ENCODE measurements at regions not wholly inside any gene's neighbourhood (a gene's known extent, or its start where the extent isn't known, plus 50 kb on each side); places are given as distances from the start of the nearest gene placed in this dataset.
A peak's percentile ranks its signal among the peaks of the same experiment; 100 is the strongest.
"Not testable (repeated sequence)": the region's sequence is repeated elsewhere in the genome, so short reads cannot be mapped to it uniquely, and the experiment has no call there.

- H3K27me3 Mint-ChIP-seq, result no peaks in the 10 kb centered on the region
- intact Hi-C loops (cut with micrococcal nuclease), result no loop called here
- ChIA-PET POLR2A (no interaction called here), CTCF (interaction anchor here (1.2 to 1.9 kb wide), 2 partner anchors 161 to 211 kb away, joined by 3 to 6 read pairs; no protein-coding TSS in a partner anchor)
- ATAC-seq (ENCODE audit: low read depth), result no peak
- no peaks in the 10 kb centered on the region for H3K36me3 Mint-ChIP-seq (ENCODE audit: low read depth)
- TF ChIP-seq, protein P1, sequence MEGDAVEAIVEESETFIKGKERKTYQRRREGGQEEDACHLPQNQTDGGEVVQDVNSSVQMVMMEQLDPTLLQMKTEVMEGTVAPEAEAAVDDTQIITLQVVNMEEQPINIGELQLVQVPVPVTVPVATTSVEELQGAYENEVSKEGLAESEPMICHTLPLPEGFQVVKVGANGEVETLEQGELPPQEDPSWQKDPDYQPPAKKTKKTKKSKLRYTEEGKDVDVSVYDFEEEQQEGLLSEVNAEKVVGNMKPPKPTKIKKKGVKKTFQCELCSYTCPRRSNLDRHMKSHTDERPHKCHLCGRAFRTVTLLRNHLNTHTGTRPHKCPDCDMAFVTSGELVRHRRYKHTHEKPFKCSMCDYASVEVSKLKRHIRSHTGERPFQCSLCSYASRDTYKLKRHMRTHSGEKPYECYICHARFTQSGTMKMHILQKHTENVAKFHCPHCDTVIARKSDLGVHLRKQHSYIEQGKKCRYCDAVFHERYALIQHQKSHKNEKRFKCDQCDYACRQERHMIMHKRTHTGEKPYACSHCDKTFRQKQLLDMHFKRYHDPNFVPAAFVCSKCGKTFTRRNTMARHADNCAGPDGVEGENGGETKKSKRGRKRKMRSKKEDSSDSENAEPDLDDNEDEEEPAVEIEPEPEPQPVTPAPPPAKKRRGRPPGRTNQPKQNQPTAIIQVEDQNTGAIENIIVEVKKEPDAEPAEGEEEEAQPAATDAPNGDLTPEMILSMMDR (IDR thresholded peaks at IDR 0.05), result no peak
- no peak for DNase-seq
- H3K27ac Mint-ChIP-seq, result no peak overlapping the region
- H3K4me3 Mint-ChIP-seq, result no peak overlapping the region
- peaks cover 8% of the 10 kb centered on the region for H3K9me3 Mint-ChIP-seq
- peaks cover 4% of the 10 kb centered on the region for H3K4me1 Mint-ChIP-seq
Observed at GRCh38 chr9:71608021-71608420, 160.3 kb downstream of the CEMIP2 start.

GRCh38 chr9:71607461-71607881, 160.8 kb downstream of the CEMIP2 start:
- Mint-ChIP-seq H3K4me3 (no peak overlapping the region), H3K9me3 (peaks cover 8% of the 10 kb centered on the region), H3K4me1 (peaks cover 4% of the 10 kb centered on the region), H3K27me3 (no peaks in the 10 kb centered on the region), H3K27ac (no peak overlapping the region), H3K36me3 (ENCODE audit: low read depth) (no peaks in the 10 kb centered on the region)
- intact Hi-C loops (cut with micrococcal nuclease), result no loop called here
- POLR2A ChIA-PET, result no interaction called here
- DNase-seq (no peak), ATAC-seq (ENCODE audit: low read depth) (no peak)
- TF ChIP-seq, protein P1 (IDR thresholded peaks at IDR 0.05), result no peak
- CTCF ChIA-PET, result interaction anchor here (1.2 to 1.9 kb wide), 2 partner anchors 162 to 211 kb away, joined by 3 to 6 read pairs; no protein-coding TSS in a partner anchor

- intact Hi-C loops (cut with micrococcal nuclease), result loop anchor here (1.0 to 5.0 kb wide), 8 partner anchors 112 to 668 kb away; partner anchors contain the start of genes ABHD17B and C9orf85
- H3K27me3 Mint-ChIP-seq, result no peaks in the 10 kb centered on the region
Observed at GRCh38 chr9:71604197-71605063, 163.9 kb downstream of the CEMIP2 start.

DNA sequence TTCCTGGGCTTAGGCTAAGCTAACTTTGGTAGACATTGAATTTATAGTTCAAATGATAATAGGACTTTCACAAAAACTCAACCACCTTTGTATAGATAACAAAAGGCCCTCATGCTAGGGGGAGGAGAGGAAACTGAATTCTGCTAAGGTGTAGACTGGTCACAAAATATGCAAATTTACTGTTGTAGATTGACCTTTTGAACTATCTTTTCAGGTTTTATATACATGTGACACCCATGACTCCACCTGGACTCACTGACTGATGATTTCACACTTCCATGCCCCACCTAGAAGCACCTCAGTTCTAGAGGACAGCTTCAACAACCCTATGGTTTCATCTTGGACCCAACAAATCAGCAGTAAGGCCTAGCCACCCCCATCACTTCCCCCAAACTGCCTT, 165.7 kb downstream of the CEMIP2 start:
- H3K27ac Mint-ChIP-seq, result no peak overlapping the region

More at GRCh38 chr9:71604197-71605063, 163.9 kb downstream of the CEMIP2 start:
- TF ChIP-seq, protein P1 (IDR thresholded peaks at IDR 0.05), result peak; percentile 59
- POLR2A ChIA-PET, result no interaction called here
- ATAC-seq (ENCODE audit: low read depth) (peak; percentile 78), DNase-seq (peak; percentile 46)
- H3K9me3 Mint-ChIP-seq, result no peaks in the 10 kb centered on the region
- H3K36me3 Mint-ChIP-seq (ENCODE audit: low read depth), result no peaks in the 10 kb centered on the region
- no peak overlapping the region for H3K27ac Mint-ChIP-seq
- CTCF ChIA-PET, result interaction anchor here (0.7 to 4.2 kb wide), 18 partner anchors 10 to 435 kb away, joined by 3 to 31 read pairs (median 6); no protein-coding TSS in a partner anchor
- peaks cover 4% of the 10 kb centered on the region for H3K4me1 Mint-ChIP-seq
- no peak overlapping the region for H3K4me3 Mint-ChIP-seq

GRCh38 chr9:71595762-71596161, 172.6 kb downstream of the CEMIP2 start:
- DNase-seq; H3K4me3 Mint-ChIP-seq; ATAC-seq (ENCODE audit: low read depth); POLR2A ChIA-PET; H3K27ac Mint-ChIP-seq; H3K9me3 Mint-ChIP-seq; H3K36me3 Mint-ChIP-seq (ENCODE audit: low read depth); intact Hi-C loops (cut with micrococcal nuclease); CTCF ChIA-PET; H3K4me1 Mint-ChIP-seq: not testable (repeated sequence)
- H3K27me3 Mint-ChIP-seq, result peaks cover 26% of the 10 kb centered on the region

More for the DNA sequence above, 165.7 kb downstream of the CEMIP2 start:
- no peak overlapping the region for H3K4me3 Mint-ChIP-seq
- peaks cover 4% of the 10 kb centered on the region for H3K4me1 Mint-ChIP-seq
- H3K9me3 Mint-ChIP-seq, result no peaks in the 10 kb centered on the region
- ATAC-seq (ENCODE audit: low read depth) (no peak), DNase-seq (no peak)
- H3K27me3 Mint-ChIP-seq, result peaks cover 3% of the 10 kb centered on the region
- TF ChIP-seq, protein P1 (IDR thresholded peaks at IDR 0.05), result no peak
- POLR2A ChIA-PET, result no interaction called here
- CTCF ChIA-PET, result interaction anchor here (0.8 to 4.2 kb wide), 4 partner anchors 37 to 422 kb away, joined by 3 to 31 read pairs (median 4); no protein-coding TSS in a partner anchor
- H3K36me3 Mint-ChIP-seq (ENCODE audit: low read depth), result no peaks in the 10 kb centered on the region
- intact Hi-C loops (cut with micrococcal nuclease), result loop anchor here (5.0 kb wide), 1 partner anchor 315 kb away; no protein-coding TSS in a partner anchor
